Vagina (tissue), 2 donors: ENCODE measurements at regions not wholly inside any gene's neighbourhood (a gene's known extent, or its start where the extent isn't known, plus 50 kb on each side); places are given as distances from the start of the nearest gene placed in this dataset.

Experiments used
- DNase-seq, 2 donors: peaks; one replicate each; pipeline ENCODE4 v3.0.0-alpha.2; 2017; ENCODE audit errors: extremely low spot score in 2 of 2
- H3K27ac ChIP-seq: fragments of 200-600 bp; sonication (generic); one replicate; pipeline ENCODE4 v1.5.1; 2019
- H3K27me3 ChIP-seq: fragments of 200-600 bp; sonication (generic); one replicate; pipeline ENCODE4 v1.5.1; 2019
- H3K36me3 ChIP-seq, 2 donors: fragments of 200-600 bp; sonication (generic); one replicate each; pipeline ENCODE4 v1.5.1; 2017 to 2019
- H3K4me1 ChIP-seq: fragments of 200-600 bp; sonication (generic); one replicate; pipeline ENCODE4 v1.5.1; 2019
- H3K4me3 ChIP-seq, 2 donors: fragments of 200-600 bp; sonication (generic); 1 replicate in 1 of 2; 2 replicates in 1 of 2; pipeline ENCODE4 v1.5.1; 2016 to 2019
- H3K9me3 ChIP-seq: fragments of 200-600 bp; sonication (generic); one replicate; pipeline ENCODE4 v1.5.1; 2019
- CTCF ChIP-seq, 3 experiments: fragments of 450-650 bp in 2 of 3; fragments of 200-600 bp in 1 of 3; sonication (generic) in 1 of 3; IDR thresholded peaks; one replicate each; pipeline ENCODE4 v1.5.1; 2017 to 2019; ENCODE audit warnings: antibody characterized with exemption in 3 of 3, mild to moderate bottlenecking in 2 of 3, moderate library complexity in 2 of 3
- POLR2A ChIP-seq, 2 donors: fragments of 450-650 bp; IDR thresholded peaks; one replicate each; pipeline ENCODE4 v1.6.1; 2017; ENCODE audit warnings: antibody characterized with exemption in 2 of 2, mild to moderate bottlenecking in 2 of 2, moderate library complexity in 2 of 2
- POLR2AphosphoS5 ChIP-seq, 2 donors: sonication (generic); formaldehyde crosslinking; IDR thresholded peaks; one replicate each; pipeline ENCODE4 v1.9.0; 2017; ENCODE audit warnings: antibody characterized with exemption in 2 of 2, mild to moderate bottlenecking in 2 of 2, low read depth in 1 of 2; ENCODE audit not compliant: insufficient read depth in 1 of 2
- intact Hi-C: fragments of 100-400 bp; cut with DNase I; formaldehyde crosslinking; loops from one replicate; pipeline ENCODE4 v1.15.1; 2023

GRCh38 chr5:126017096-126017495, 406.1 kb upstream of the GRAMD2B start:
- Histone ChIP-seq H3K9me3 (no peaks in the 10 kb centered on the region), H3K4me3 (no peak overlapping the region), H3K36me3 (no peaks in the 10 kb centered on the region), H3K27me3 (no peaks in the 10 kb centered on the region), H3K4me1 (peaks cover 19% of the 10 kb centered on the region), H3K27ac (no peak overlapping the region)
- DNase-seq: no peak
- intact Hi-C loops: no loop called here
- TF ChIP-seq CTCF (IDR thresholded peaks at IDR 0.05) (no peak), POLR2AphosphoS5 (IDR thresholded peaks at IDR 0.05; ENCODE audit: insufficient read depth in 1 of 2, low read depth in 1 of 2) (no peak), POLR2A (IDR thresholded peaks at IDR 0.05) (no peak)

- no peak for TF ChIP-seq CTCF (IDR thresholded peaks at IDR 0.05)
- no peak for TF ChIP-seq POLR2AphosphoS5 (IDR thresholded peaks at IDR 0.05; ENCODE audit: insufficient read depth in 1 of 2, low read depth in 1 of 2)
- TF ChIP-seq POLR2A (IDR thresholded peaks at IDR 0.05): no peak
- intact Hi-C loops: loop anchor here (2.0 kb wide), 1 partner anchor 58 kb away; no protein-coding TSS in a partner anchor
- Histone ChIP-seq H3K9me3 (no peaks in the 10 kb centered on the region), H3K27ac (no peak overlapping the region), H3K36me3 (no peaks in the 10 kb centered on the region), H3K4me3 (no peak overlapping the region), H3K4me1 (peaks cover 7% of the 10 kb centered on the region), H3K27me3 (no peaks in the 10 kb centered on the region)
- no peak for DNase-seq
Observed at GRCh38 chr5:126020770-126021169, 402.4 kb upstream of the GRAMD2B start.

GRCh38 chr5:126023994-126024441, 399.2 kb upstream of the GRAMD2B start:
- Histone ChIP-seq H3K4me1 (no peaks in the 10 kb centered on the region), H3K4me3 (no peak overlapping the region), H3K9me3 (peaks cover under 1% of the 10 kb centered on the region), H3K27ac (no peak overlapping the region), H3K36me3 (no peaks in the 10 kb centered on the region), H3K27me3 (no peaks in the 10 kb centered on the region)
- no peak for TF ChIP-seq CTCF (IDR thresholded peaks at IDR 0.05)
- TF ChIP-seq POLR2AphosphoS5 (IDR thresholded peaks at IDR 0.05; ENCODE audit: insufficient read depth in 1 of 2, low read depth in 1 of 2): no peak
- no peak for TF ChIP-seq POLR2A (IDR thresholded peaks at IDR 0.05)
- intact Hi-C loops: no loop called here
- DNase-seq: no peak

- no peak overlapping the region for H3K4me3 ChIP-seq
- H3K27ac ChIP-seq: no peak overlapping the region
- H3K27me3 ChIP-seq: no peaks in the 10 kb centered on the region
- no peaks in the 10 kb centered on the region for H3K36me3 ChIP-seq
- no peak for DNase-seq
- peaks cover 4% of the 10 kb centered on the region for H3K9me3 ChIP-seq
- intact Hi-C loops: no loop called here
- H3K4me1 ChIP-seq: no peaks in the 10 kb centered on the region
- TF ChIP-seq POLR2AphosphoS5 (IDR thresholded peaks at IDR 0.05; ENCODE audit: insufficient read depth in 1 of 2, low read depth in 1 of 2): no peak
- no peak for TF ChIP-seq POLR2A (IDR thresholded peaks at IDR 0.05)
- no peak for TF ChIP-seq CTCF (IDR thresholded peaks at IDR 0.05)
Observed at GRCh38 chr5:126027149-126027548, 396.1 kb upstream of the GRAMD2B start.

- H3K36me3 ChIP-seq: no peaks in the 10 kb centered on the region
- no peaks in the 10 kb centered on the region for H3K27me3 ChIP-seq
- intact Hi-C loops: no loop called here
- DNase-seq: no peak
- TF ChIP-seq POLR2AphosphoS5 (IDR thresholded peaks at IDR 0.05; ENCODE audit: insufficient read depth in 1 of 2, low read depth in 1 of 2) (no peak), CTCF (IDR thresholded peaks at IDR 0.05) (no peak), POLR2A (IDR thresholded peaks at IDR 0.05) (no peak)
- H3K9me3 ChIP-seq: peaks cover 4% of the 10 kb centered on the region
- no peak overlapping the region for H3K4me3 ChIP-seq
- no peaks in the 10 kb centered on the region for H3K4me1 ChIP-seq
- no peak overlapping the region for H3K27ac ChIP-seq
Observed at GRCh38 chr5:126027652-126028051, 395.6 kb upstream of the GRAMD2B start.
